MM.1S (cell line): ENCODE measurements at regions not wholly inside any gene's neighbourhood (a gene's known extent, or its start where the extent isn't known, plus 50 kb on each side); places are given as distances from the start of the nearest gene placed in this dataset.

Source experiments
- DNase-seq: peaks from one replicate; pipeline ENCODE4 v3.0.0-alpha.2; 2015
- H2AFZ ChIP-seq: fragments of 300-600 bp; sonication (generic); 2 replicates; pipeline ENCODE4 v1.6.0; 2016; ENCODE audit warnings: antibody characterized with exemption, low read length
- H3F3A ChIP-seq: fragments of 300-600 bp; sonication (generic); 2 replicates; pipeline ENCODE4 v1.6.1; 2016; ENCODE audit warnings: mild to moderate bottlenecking, antibody characterized with exemption, low read length, moderate library complexity, mixed read lengths; ENCODE audit not compliant: insufficient read depth
- H3K27ac ChIP-seq: fragments of 300-600 bp; sonication (generic); 2 replicates; pipeline ENCODE4 v1.5.1; 2016; ENCODE audit warnings: mild to moderate bottlenecking, low read length
- H3K27me3 ChIP-seq: fragments of 300-600 bp; sonication (generic); replicated peaks from 2 replicates; pipeline ENCODE4 v1.6.0; 2016; ENCODE audit warnings: low read length; ENCODE audit not compliant: insufficient read depth
- H3K36me3 ChIP-seq: fragments of 300-600 bp; sonication (generic); replicated peaks from 2 replicates; pipeline ENCODE4 v1.6.1; 2016; ENCODE audit warnings: mild to moderate bottlenecking, low read length, mixed read lengths; ENCODE audit not compliant: insufficient read depth
- H3K4me1 ChIP-seq: fragments of 300-600 bp; sonication (generic); 2 replicates; pipeline ENCODE4 v1.6.1; 2016; ENCODE audit warnings: low read length, mixed read lengths
- H3K4me2 ChIP-seq: fragments of 300-600 bp; sonication (generic); 2 replicates; pipeline ENCODE4 v1.6.0; 2016; ENCODE audit warnings: low read depth, low read length
- H3K4me3 ChIP-seq: fragments of 300-600 bp; sonication (generic); 2 replicates; pipeline ENCODE4 v1.5.1; 2016; ENCODE audit warnings: low read length, mixed read lengths
- H3K79me2 ChIP-seq: fragments of 300-600 bp; sonication (generic); 2 replicates; pipeline ENCODE4 v1.6.1; 2016; ENCODE audit warnings: mixed run types, low read length, mixed read lengths
- H3K9ac ChIP-seq: fragments of 300-600 bp; sonication (generic); 2 replicates; pipeline ENCODE4 v1.6.1; 2016; ENCODE audit warnings: low read length, mixed read lengths
- H3K9me2 ChIP-seq: fragments of 300-600 bp; sonication (generic); replicated peaks from 2 replicates; pipeline ENCODE4 v1.6.1; 2016; ENCODE audit warnings: mild to moderate bottlenecking, low read length, mixed read lengths; ENCODE audit not compliant: insufficient read depth
- H3K9me3 ChIP-seq: fragments of 300-600 bp; sonication (generic); replicated peaks from 2 replicates; pipeline ENCODE4 v1.6.1; 2016; ENCODE audit warnings: mild to moderate bottlenecking, low read length, mixed read lengths; ENCODE audit not compliant: insufficient read depth
- H4K20me1 ChIP-seq: fragments of 300-600 bp; sonication (generic); 2 replicates; pipeline ENCODE4 v1.6.1; 2016; ENCODE audit warnings: mild to moderate bottlenecking, low read length, moderate library complexity, mixed read lengths; ENCODE audit not compliant: insufficient read depth
- EZH2 ChIP-seq: fragments of 300-600 bp; sonication (generic); optimal IDR thresholded peaks from 2 replicates; pipeline ENCODE3; 2017; ENCODE audit warnings: low read depth, mild to moderate bottlenecking, antibody characterized with exemption, low read length, mixed read lengths
- EZH2phosphoT487 ChIP-seq: fragments of 300-600 bp; sonication (generic); IDR thresholded peaks from 2 replicates; pipeline ENCODE4 v1.6.1; 2018; ENCODE audit warnings: antibody characterized with exemption, low read length
- TF ChIP-seq, protein P1 (sequence below): fragments of 300-600 bp; sonication (generic); IDR thresholded peaks from 2 replicates; pipeline ENCODE4 v1.5.1; 2016; ENCODE audit warnings: antibody characterized with exemption, low read length, mixed read lengths

DNA sequence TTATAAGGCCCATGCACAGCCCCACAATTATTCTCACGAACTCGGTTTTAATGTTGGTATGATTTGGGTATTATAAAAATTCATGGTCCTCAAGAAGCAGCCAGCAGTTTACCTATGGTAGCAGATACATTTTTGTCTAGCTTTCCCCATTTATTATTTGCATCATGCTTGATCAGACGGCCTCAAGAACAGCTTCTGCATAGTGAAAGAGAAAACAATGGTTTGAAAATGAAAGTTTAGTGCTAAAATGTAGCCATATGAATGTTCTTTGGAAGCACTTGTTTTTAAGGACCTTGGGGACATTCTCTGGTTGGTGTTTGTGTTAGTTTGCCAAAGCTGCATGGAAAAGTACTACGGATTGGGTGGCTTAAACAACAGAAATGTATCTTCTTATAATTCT lies 72.4 kb upstream of the CPHXL start:
- no peak for DNase-seq
- H3K4me2 ChIP-seq: no peak overlapping the region
- H3K9ac ChIP-seq: no peak overlapping the region
- no peaks in the 10 kb centered on the region for H3K9me2 ChIP-seq
- no peaks in the 10 kb centered on the region for H3K9me3 ChIP-seq
- H2AFZ ChIP-seq: no peak overlapping the region
- no peaks in the 10 kb centered on the region for H3F3A ChIP-seq
- no peaks in the 10 kb centered on the region for H3K27me3 ChIP-seq
- no peaks in the 10 kb centered on the region for H3K4me1 ChIP-seq
- no peak overlapping the region for H3K4me3 ChIP-seq
- H3K36me3 ChIP-seq: no peaks in the 10 kb centered on the region
- no peaks in the 10 kb centered on the region for H4K20me1 ChIP-seq
- H3K27ac ChIP-seq: no peak overlapping the region
- no peak for TF ChIP-seq EZH2phosphoT487
- no peak for TF ChIP-seq EZH2
- TF ChIP-seq, protein P1, sequence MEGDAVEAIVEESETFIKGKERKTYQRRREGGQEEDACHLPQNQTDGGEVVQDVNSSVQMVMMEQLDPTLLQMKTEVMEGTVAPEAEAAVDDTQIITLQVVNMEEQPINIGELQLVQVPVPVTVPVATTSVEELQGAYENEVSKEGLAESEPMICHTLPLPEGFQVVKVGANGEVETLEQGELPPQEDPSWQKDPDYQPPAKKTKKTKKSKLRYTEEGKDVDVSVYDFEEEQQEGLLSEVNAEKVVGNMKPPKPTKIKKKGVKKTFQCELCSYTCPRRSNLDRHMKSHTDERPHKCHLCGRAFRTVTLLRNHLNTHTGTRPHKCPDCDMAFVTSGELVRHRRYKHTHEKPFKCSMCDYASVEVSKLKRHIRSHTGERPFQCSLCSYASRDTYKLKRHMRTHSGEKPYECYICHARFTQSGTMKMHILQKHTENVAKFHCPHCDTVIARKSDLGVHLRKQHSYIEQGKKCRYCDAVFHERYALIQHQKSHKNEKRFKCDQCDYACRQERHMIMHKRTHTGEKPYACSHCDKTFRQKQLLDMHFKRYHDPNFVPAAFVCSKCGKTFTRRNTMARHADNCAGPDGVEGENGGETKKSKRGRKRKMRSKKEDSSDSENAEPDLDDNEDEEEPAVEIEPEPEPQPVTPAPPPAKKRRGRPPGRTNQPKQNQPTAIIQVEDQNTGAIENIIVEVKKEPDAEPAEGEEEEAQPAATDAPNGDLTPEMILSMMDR: no peak
- no peaks in the 10 kb centered on the region for H3K79me2 ChIP-seq

DNA sequence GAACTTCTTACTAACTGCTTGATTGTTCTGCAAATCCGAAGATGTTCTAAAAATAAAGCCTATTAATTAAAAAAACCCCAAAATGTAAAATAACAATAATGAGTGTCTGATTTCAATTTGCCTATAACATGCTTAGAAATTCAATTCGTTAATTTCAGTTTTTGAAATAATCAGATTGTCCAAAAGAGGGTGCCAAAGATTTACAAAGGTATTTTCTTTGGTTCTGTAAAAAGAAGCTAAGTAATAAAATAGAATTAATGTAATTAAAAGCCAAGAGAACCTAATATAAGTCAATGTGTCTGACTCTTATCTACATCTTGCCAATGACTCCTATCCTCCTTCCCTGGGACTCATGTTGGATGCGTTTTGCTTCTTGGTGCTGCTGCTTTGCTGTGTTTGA lies 75.0 kb upstream of the CPHXL start:
- Histone ChIP-seq H3K9me2 (no peaks in the 10 kb centered on the region), H3K36me3 (no peaks in the 10 kb centered on the region), H3K4me1 (no peaks in the 10 kb centered on the region), H3K27me3 (no peaks in the 10 kb centered on the region), H3F3A (no peaks in the 10 kb centered on the region), H3K9ac (no peak overlapping the region), H4K20me1 (no peaks in the 10 kb centered on the region), H3K4me3 (no peak overlapping the region), H3K4me2 (no peak overlapping the region), H2AFZ (no peak overlapping the region), H3K79me2 (no peaks in the 10 kb centered on the region), H3K9me3 (no peaks in the 10 kb centered on the region), H3K27ac (no peak overlapping the region)
- DNase-seq: no peak
- TF ChIP-seq EZH2: no peak
- TF ChIP-seq, protein P1: peak; percentile 25
- no peak for TF ChIP-seq EZH2phosphoT487

DNA sequence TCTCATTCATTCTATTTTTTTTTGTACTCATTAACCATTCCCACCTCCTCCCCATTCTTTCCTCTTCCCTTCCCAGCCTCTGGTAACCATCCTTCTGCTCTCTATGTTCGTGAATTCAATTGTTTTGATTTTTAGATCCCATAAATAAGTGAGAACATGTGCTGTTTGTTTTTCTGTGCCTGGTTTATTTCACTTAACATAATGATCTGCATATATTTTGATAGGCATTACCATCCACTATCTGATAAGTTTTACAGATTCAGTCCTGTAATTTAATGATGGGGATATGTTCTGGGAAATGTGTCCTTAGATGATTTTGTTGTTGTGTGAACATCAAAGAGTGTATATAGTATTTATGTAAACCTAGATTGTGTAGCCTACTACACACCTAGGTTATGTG lies 77.5 kb upstream of the CPHXL start:
- H3K27ac ChIP-seq: no peak overlapping the region
- H3K4me2 ChIP-seq: no peak overlapping the region
- no peaks in the 10 kb centered on the region for H3K36me3 ChIP-seq
- no peaks in the 10 kb centered on the region for H3K9me2 ChIP-seq
- no peaks in the 10 kb centered on the region for H3K79me2 ChIP-seq
- no peak overlapping the region for H3K9ac ChIP-seq
- TF ChIP-seq, protein P1: no peak
- TF ChIP-seq EZH2phosphoT487: no peak
- TF ChIP-seq EZH2: no peak
- DNase-seq: no peak
- H2AFZ ChIP-seq: no peak overlapping the region
- H3F3A ChIP-seq: no peaks in the 10 kb centered on the region
- no peaks in the 10 kb centered on the region for H3K27me3 ChIP-seq
- H3K9me3 ChIP-seq: no peaks in the 10 kb centered on the region
- H4K20me1 ChIP-seq: no peaks in the 10 kb centered on the region
- no peak overlapping the region for H3K4me3 ChIP-seq
- no peaks in the 10 kb centered on the region for H3K4me1 ChIP-seq
